ENCODE measurements at regions not wholly inside any gene's neighbourhood (a gene's known extent, or its start where the extent isn't known, plus 50 kb on each side); places are given as distances from the start of the nearest gene placed in this dataset.

DNA sequence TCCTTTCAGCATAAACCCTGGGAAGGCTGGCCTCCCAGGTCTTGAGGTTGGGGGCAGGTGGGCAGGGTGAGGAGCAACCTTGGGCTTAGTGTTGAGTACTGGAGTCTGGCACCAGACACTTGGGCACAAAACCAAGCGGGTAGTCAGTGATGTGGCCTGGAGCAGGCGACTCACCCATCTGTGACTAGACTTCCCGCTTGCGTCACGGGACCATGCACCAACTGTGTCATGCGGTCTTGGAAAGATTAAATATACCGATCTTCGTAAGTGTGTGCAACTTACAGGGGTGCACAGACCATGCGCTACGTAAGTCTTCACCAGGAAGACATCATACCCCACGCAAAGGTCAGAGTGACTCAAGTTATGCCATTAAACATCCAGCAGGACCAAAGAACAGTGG lies 304.4 kb upstream of the IRX4 start:
- Histone ChIP-seq H3K4me1 (ENCODE audit: insufficient read depth) (peaks cover 2% of the 10 kb centered on the region), H3K9me3 (no peaks in the 10 kb centered on the region), H3K36me3 (no peaks in the 10 kb centered on the region), H3K27me3 (no peaks in the 10 kb centered on the region), H3K27ac (no peak overlapping the region), H3K4me3 (no peak overlapping the region)
- TF ChIP-seq, protein P1, sequence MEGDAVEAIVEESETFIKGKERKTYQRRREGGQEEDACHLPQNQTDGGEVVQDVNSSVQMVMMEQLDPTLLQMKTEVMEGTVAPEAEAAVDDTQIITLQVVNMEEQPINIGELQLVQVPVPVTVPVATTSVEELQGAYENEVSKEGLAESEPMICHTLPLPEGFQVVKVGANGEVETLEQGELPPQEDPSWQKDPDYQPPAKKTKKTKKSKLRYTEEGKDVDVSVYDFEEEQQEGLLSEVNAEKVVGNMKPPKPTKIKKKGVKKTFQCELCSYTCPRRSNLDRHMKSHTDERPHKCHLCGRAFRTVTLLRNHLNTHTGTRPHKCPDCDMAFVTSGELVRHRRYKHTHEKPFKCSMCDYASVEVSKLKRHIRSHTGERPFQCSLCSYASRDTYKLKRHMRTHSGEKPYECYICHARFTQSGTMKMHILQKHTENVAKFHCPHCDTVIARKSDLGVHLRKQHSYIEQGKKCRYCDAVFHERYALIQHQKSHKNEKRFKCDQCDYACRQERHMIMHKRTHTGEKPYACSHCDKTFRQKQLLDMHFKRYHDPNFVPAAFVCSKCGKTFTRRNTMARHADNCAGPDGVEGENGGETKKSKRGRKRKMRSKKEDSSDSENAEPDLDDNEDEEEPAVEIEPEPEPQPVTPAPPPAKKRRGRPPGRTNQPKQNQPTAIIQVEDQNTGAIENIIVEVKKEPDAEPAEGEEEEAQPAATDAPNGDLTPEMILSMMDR (IDR thresholded peaks at IDR 0.05), result no peak
- TF ChIP-seq EP300 (IDR thresholded peaks at IDR 0.05), result no peak
- TF ChIP-seq POLR2A (IDR thresholded peaks at IDR 0.05), result no peak
- WGBS, 3 donors, result 94 to 96% (median 95%) methylated on average over 11 of the region's 11 CpGs
- peak in 1 of 5 donors; percentile 13 for DNase-seq
- intact Hi-C loops (cut with DNase I), result no loop called here

DNA sequence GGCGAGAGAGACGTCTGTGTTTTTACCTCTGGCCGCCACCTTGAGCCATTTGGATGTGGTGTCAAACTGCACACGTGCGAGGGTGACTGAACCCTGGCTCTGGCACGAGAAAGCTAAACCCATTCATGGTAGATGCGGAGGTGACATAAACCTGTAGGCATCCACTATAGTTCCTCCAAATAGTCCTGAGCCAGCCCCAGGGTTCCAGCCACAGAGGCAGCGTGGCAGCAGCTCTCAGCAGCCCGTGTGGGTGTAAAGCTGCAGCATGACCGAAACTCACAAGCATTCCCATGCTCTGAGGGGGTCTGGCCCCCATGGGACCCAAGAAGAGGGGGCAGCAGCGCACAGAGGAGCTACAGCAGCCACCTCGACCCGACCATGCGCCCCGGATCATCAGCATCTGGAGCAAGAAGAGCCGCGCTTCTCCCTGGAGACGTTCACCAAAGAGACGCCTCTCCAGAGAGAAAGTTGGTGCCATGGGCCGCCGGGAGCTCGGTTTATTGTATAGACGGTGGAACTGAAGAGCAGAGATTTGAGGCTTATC lies 303.8 kb upstream of the IRX4 start:
- H3K36me3 ChIP-seq, result no peaks in the 10 kb centered on the region
- peak in 1 of 5 donors; percentile 21 for DNase-seq
- WGBS, 3 donors, result 85 to 92% (median 87%) methylated on average over 23 of the region's 23 CpGs
- intact Hi-C loops (cut with DNase I), result no loop called here
- no peak for TF ChIP-seq EP300 (IDR thresholded peaks at IDR 0.05)
- TF ChIP-seq, protein P1 (IDR thresholded peaks at IDR 0.05), result no peak
- TF ChIP-seq POLR2A (IDR thresholded peaks at IDR 0.05), result no peak
- no peak overlapping the region for H3K4me3 ChIP-seq
- H3K27me3 ChIP-seq, result no peaks in the 10 kb centered on the region
- H3K4me1 ChIP-seq (ENCODE audit: insufficient read depth), result peaks cover 2% of the 10 kb centered on the region
- H3K27ac ChIP-seq, result no peak overlapping the region
- no peaks in the 10 kb centered on the region for H3K9me3 ChIP-seq

DNA sequence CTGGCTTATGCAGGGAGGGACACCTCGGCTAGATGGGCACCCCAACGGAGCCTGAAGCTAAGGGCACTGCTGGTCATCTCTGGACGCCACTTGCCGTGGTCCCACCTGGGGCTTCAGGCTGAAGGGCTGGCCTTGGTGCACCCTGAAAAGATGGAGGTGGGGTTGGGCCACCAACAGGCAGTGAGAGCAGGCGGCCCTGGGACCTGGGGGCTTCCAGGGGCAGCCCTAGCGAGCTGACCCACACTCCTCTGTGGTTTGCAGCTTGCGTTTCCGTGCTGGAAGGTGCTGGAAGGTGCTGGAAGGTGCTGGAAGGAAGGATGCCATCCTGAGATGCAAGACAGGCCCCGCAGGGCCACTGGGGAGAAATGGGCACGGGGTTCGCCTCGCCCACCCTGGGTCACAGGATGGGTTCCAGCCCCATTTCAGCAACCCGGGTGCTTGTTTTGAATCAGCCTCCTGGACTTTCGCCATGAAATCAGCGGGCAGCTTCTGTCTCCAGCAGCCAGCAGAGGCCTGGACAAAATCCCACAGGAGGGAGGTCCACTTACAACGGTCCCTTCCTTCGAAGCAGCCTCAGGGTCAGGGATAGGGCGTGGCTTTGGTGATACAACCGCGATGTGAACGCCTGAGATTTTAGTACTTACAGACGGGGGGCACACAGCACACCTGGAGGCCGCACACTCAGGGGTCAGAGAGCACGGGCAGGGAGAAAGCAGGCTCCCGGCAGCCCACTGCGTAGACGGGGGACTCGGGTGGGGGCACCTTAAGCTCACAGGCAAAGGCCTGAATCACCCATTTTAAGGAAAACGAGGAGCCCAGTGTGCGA lies 303.1 kb upstream of the IRX4 start:
- Histone ChIP-seq H3K4me3 (no peak overlapping the region), H3K36me3 (no peaks in the 10 kb centered on the region), H3K4me1 (ENCODE audit: insufficient read depth) (peaks cover 2% of the 10 kb centered on the region), H3K9me3 (no peaks in the 10 kb centered on the region), H3K27ac (no peak overlapping the region), H3K27me3 (no peaks in the 10 kb centered on the region)
- 80 to 86% (median 84%) methylated on average over 30 of the region's 30 CpGs for WGBS, 3 donors
- intact Hi-C loops (cut with DNase I), result no loop called here
- DNase-seq, result peak in 1 of 5 donors; percentile 26
- TF ChIP-seq POLR2A (IDR thresholded peaks at IDR 0.05) (no peak), EP300 (IDR thresholded peaks at IDR 0.05) (no peak)
- TF ChIP-seq, protein P1 (IDR thresholded peaks at IDR 0.05), result no peak

DNA sequence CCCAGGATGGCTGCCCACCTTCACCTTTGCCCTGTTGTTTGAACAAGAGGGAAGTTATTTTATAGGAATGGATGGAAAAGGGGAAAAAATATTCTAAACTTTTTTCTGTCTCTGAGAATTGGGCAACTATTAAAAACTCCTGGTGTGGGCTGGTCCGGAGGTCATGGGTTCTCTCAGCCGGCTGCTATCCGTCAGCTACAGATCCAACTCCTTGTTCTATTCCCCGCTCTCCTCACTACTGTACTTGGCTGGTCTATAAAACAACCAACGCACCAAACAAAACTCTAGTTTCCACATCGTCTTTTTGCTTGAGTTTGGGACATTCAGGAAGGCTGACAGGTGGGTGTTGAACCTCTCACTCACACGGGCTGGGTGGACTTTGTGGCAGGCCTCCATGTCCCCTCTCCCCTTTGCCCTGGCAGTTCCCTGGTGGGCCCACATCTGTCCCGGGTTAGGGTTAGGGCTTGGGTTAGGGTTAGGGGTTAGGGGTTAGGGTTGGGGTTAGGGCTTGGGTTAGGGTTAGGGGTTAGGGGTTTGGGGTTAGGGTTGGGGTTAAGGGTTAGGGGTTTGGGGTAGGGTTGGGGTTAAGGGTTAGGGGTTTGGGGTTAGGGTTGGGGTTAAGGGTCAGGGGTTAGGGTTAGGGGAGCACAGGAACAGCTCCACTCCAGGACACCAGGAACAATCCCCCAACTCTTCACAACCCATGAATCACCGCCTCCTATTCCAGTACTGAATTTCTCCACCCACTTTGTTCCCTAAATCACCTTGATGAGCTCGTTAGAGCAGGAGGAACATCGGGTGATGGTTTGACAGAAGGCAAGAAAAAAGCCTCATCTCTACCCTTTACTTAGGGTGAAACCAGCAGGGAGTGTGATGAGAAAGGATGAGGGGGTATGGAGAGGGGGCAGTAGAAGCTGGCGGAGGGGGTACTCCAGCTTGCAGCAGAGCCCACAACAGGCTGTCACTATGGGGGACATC lies 302.1 kb upstream of the IRX4 start:
- no peak overlapping the region for H3K4me3 ChIP-seq
- WGBS, 3 donors, result 37 to 72% (median 56%) methylated on average over 12 of the region's 12 CpGs
- TF ChIP-seq, protein P1 (IDR thresholded peaks at IDR 0.05), result no peak
- TF ChIP-seq POLR2A (IDR thresholded peaks at IDR 0.05), result no peak
- no peak for TF ChIP-seq EP300 (IDR thresholded peaks at IDR 0.05)
- no peak overlapping the region for H3K27ac ChIP-seq
- intact Hi-C loops (cut with DNase I), result no loop called here
- no peaks in the 10 kb centered on the region for H3K27me3 ChIP-seq
- H3K4me1 ChIP-seq (ENCODE audit: insufficient read depth), result peaks cover 2% of the 10 kb centered on the region
- no peaks in the 10 kb centered on the region for H3K9me3 ChIP-seq
- no peaks in the 10 kb centered on the region for H3K36me3 ChIP-seq
- peak in 1 of 5 donors; percentile 33 for DNase-seq

Measured in ovary (tissue), 7 donors.